ENCODE measurements at regions not wholly inside any gene's neighbourhood (a gene's known extent, or its start where the extent isn't known, plus 50 kb on each side); places are given as distances from the start of the nearest gene placed in this dataset.

GRCh38 chr11:109914038-109914437 is 179.2 kb upstream of the ZC3H12C start (continued):
- no peak for TF ChIP-seq ZBTB33 (IDR thresholded peaks at IDR 0.05; ENCODE audit: borderline replicate concordance, low read depth)
- TF ChIP-seq USF1 (IDR thresholded peaks at IDR 0.05; ENCODE audit: borderline replicate concordance, low read depth) = no peak
- no peak for TF ChIP-seq EP300 (IDR thresholded peaks at IDR 0.05; ENCODE audit: borderline replicate concordance in 1 of 2, low read depth in 1 of 2, low read length in 1 of 2)
- TF ChIP-seq NRF1 (IDR thresholded peaks at IDR 0.05; ENCODE audit: low read depth, low read length) = no peak
- TF ChIP-seq GATA2 (CRISPR knock-in tag; IDR thresholded peaks at IDR 0.05) = no peak
- TF ChIP-seq FOSL2 (IDR thresholded peaks at IDR 0.05; ENCODE audit: borderline replicate concordance, low read depth) = no peak
- TF ChIP-seq FOXM1 (IDR thresholded peaks at IDR 0.05; ENCODE audit: low read depth) = no peak

GRCh38 chr11:109914809-109915653 is 178.2 kb upstream of the ZC3H12C start:
- Histone ChIP-seq H3K4me2 (no peak overlapping the region), H2AFZ (ENCODE audit: low read depth) (peak overlapping the region; percentile 32; the same call in 1 of the 2 replicates), H3K9me2 (no peaks in the 10 kb centered on the region), H3K36me3 (replicated peaks in 1 of 2; ENCODE audit: control insufficient read depth in 1 of 2, insufficient read depth in 2 of 2, low read length in 1 of 2) (no peaks in the 10 kb centered on the region), H3K9ac (no peak overlapping the region), H3F3A (replicated peaks; ENCODE audit: insufficient read depth) (no peaks in the 10 kb centered on the region), H3K79me2 (ENCODE audit: insufficient read depth) (no peaks in the 10 kb centered on the region), H3K9me3 (no peaks in the 10 kb centered on the region), H3K27me3 (ENCODE audit: insufficient read depth) (no peaks in the 10 kb centered on the region), H3K27ac (ENCODE audit: low read depth in 2 of 2, low read length in 1 of 2) (no peak overlapping the region), H3K4me3 (ENCODE audit: low read depth in 2 of 2, low read length in 1 of 2) (no peak overlapping the region), H4K20me1 (ENCODE audit: insufficient read depth) (no peaks in the 10 kb centered on the region), H3K4me1 (ENCODE audit: control insufficient read depth in 1 of 2, insufficient read depth in 2 of 2, low read depth in 1 of 2, low read length in 1 of 2) (no peaks in the 10 kb centered on the region)
- DNase-seq = no peak
- WGBS (ENCODE audit: low lambda C conversion rate) = 27% methylated on average over 5 of the region's 5 CpGs
- ChIA-PET POLR2A (no interaction called here), CTCF (interaction anchor here (1.0 to 1.9 kb wide), 2 partner anchors 32 to 1217 kb away, joined by 5 read pairs; no protein-coding TSS in a partner anchor)
- TF ChIP-seq USF1 (IDR thresholded peaks at IDR 0.05; ENCODE audit: borderline replicate concordance, low read depth) (no peak), EP300 (IDR thresholded peaks at IDR 0.05; ENCODE audit: borderline replicate concordance in 1 of 2, low read depth in 1 of 2, low read length in 1 of 2) (no peak), FOSL2 (IDR thresholded peaks at IDR 0.05; ENCODE audit: borderline replicate concordance, low read depth) (no peak), POLR2AphosphoS5 (IDR thresholded peaks at IDR 0.05; ENCODE audit: low read depth, low read length) (no peak), USF2 (IDR thresholded peaks at IDR 0.05; ENCODE audit: borderline replicate concordance, low read depth, low read length) (no peak), GABPA (IDR thresholded peaks at IDR 0.05; ENCODE audit: low read depth) (no peak), RXRA (IDR thresholded peaks at IDR 0.05; ENCODE audit: borderline replicate concordance, low read depth) (no peak), IRF3 (IDR thresholded peaks at IDR 0.05; ENCODE audit: low read depth, low read length) (no peak), SMC3 (IDR thresholded peaks at IDR 0.05; ENCODE audit: low read depth, low read length) (no peak), FOXJ3 (CRISPR knock-in tag; IDR thresholded peaks at IDR 0.05) (no peak), NFIC (IDR thresholded peaks at IDR 0.05; ENCODE audit: borderline replicate concordance) (no peak), RCOR1 (IDR thresholded peaks at IDR 0.05; ENCODE audit: low read length) (no peak), MEF2A (IDR thresholded peaks at IDR 0.05; ENCODE audit: borderline replicate concordance, low read depth) (no peak), RAD21 (IDR thresholded peaks at IDR 0.05; ENCODE audit: low read length) (no peak), PBX3 (IDR thresholded peaks at IDR 0.05) (no peak), YY1 (IDR thresholded peaks at IDR 0.05; ENCODE audit: low read depth) (no peak), MAX (IDR thresholded peaks at IDR 0.05; ENCODE audit: low read depth) (no peak), MXI1 (IDR thresholded peaks at IDR 0.05; ENCODE audit: low read depth, low read length) (no peak), SIN3A (IDR thresholded peaks at IDR 0.05; ENCODE audit: borderline replicate concordance, low read depth, low read length) (no peak), ELF1 (IDR thresholded peaks at IDR 0.05) (no peak)

Data from SK-N-SH (cell line).